Neutrophil (primary cell): ENCODE measurements at regions not wholly inside any gene's neighbourhood (a gene's known extent, or its start where the extent isn't known, plus 50 kb on each side); places are given as distances from the start of the nearest gene placed in this dataset.

Source experiments
- H3K27ac ChIP-seq: fragments of 200-600 bp; sonication (generic); 2 replicates; pipeline ENCODE4 v1.5.1; 2016; ENCODE audit warnings: mild to moderate bottlenecking, moderate library complexity
- H3K27me3 ChIP-seq: fragments of 200-600 bp; sonication (generic); 2 replicates; pipeline ENCODE4 v1.6.0; 2016; ENCODE audit warnings: mild to moderate bottlenecking
- H3K36me3 ChIP-seq: fragments of 200-600 bp; sonication (generic); 2 replicates; pipeline ENCODE4 v1.5.1; 2017
- H3K4me1 ChIP-seq, 2 experiments: fragments of 200-600 bp in 1 of 2; sonication (generic) in 1 of 2; 1 replicate in 1 of 2; 2 replicates in 1 of 2; pipeline versions ENCODE4 v1.5.1 to v1.6.1; 2013 to 2016; ENCODE audit warnings: low read depth in 1 of 2, low read length in 1 of 2, mild to moderate bottlenecking in 1 of 2, moderate library complexity in 1 of 2; ENCODE audit not compliant: control insufficient read depth in 1 of 2, insufficient read depth in 1 of 2
- H3K4me3 ChIP-seq, 2 experiments: fragments of 200-600 bp in 1 of 2; sonication (generic) in 1 of 2; 1 replicate in 1 of 2; 2 replicates in 1 of 2; pipeline ENCODE4 v1.5.1; 2013 to 2016; ENCODE audit warnings: low read depth in 1 of 2, low read length in 1 of 2, mild to moderate bottlenecking in 1 of 2, moderate library complexity in 1 of 2
- H3K9me3 ChIP-seq: fragments of 200-600 bp; sonication (generic); 2 replicates; pipeline ENCODE4 v1.5.1; 2016
- CTCF ChIP-seq: fragments of 200-600 bp; sonication (generic); IDR thresholded peaks from 2 replicates; pipeline ENCODE4 v1.5.1; 2016; ENCODE audit warnings: antibody characterized with exemption

DNA sequence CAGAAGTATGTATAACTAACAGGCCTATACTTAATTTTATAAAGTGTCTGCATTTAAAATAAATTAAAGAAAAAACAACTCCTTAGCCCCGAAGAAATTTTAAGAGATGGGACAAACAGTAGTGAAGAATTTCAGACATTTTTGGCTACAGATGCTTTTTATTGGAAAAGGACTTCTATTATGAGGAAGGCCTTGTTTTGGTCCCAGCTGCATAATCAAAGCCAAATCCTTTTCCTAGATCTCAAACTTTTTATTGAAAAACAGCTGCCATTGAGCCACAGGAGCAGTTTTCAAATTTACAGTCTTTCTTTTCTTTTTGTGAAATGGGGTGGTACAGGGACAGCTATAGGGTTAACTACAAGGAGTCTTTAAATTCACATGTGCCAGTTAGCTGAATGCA is 51.3 kb upstream of the SETBP1 start:
- H3K27me3 ChIP-seq: no peaks in the 10 kb centered on the region
- H3K4me3 ChIP-seq: no peak overlapping the region
- H3K27ac ChIP-seq: no peak overlapping the region
- H3K4me1 ChIP-seq: no peaks in the 10 kb centered on the region
- H3K36me3 ChIP-seq: no peaks in the 10 kb centered on the region
- no peaks in the 10 kb centered on the region for H3K9me3 ChIP-seq
- TF ChIP-seq CTCF: no peak

GRCh38 chr18:44630118-44630517 is 50.6 kb upstream of the SETBP1 start:
- H3K36me3 ChIP-seq: no peaks in the 10 kb centered on the region
- no peaks in the 10 kb centered on the region for H3K9me3 ChIP-seq
- H3K4me1 ChIP-seq: no peaks in the 10 kb centered on the region
- H3K27ac ChIP-seq: no peak overlapping the region
- no peaks in the 10 kb centered on the region for H3K27me3 ChIP-seq
- TF ChIP-seq CTCF: no peak
- H3K4me3 ChIP-seq: no peak overlapping the region
